Stimulated activated naive CD4-positive, alpha-beta T cell (primary cell): ENCODE measurements at regions not wholly inside any gene's neighbourhood (a gene's known extent, or its start where the extent isn't known, plus 50 kb on each side); places are given as distances from the start of the nearest gene placed in this dataset.

Experiments
- DNase-seq, 6 experiments: peaks; one replicate each; lab custom pipeline; 2025; lab: John Stamatoyannopoulos, UW

DNA sequence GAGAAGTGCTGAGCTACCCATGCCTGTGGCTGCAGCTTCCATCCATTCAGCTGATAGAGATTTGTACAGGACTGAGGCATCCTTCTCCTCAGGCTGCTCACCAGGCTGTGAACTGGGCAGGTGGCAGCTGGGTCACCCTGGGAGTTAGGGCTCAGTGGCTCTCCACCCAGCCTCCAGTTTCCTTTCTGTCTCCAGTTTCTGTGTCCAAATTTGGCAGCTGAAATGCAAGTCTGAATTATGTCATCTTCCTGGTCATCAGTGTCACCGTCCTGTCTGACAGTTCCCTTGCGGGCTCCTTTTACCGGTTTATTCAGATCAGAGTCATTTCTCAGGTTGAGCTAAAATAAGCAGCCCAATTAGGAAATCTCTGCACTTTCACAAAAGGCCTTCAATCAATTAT is 93.3 kb downstream of the EDN1 start:
- DNase-seq: no peak

DNA sequence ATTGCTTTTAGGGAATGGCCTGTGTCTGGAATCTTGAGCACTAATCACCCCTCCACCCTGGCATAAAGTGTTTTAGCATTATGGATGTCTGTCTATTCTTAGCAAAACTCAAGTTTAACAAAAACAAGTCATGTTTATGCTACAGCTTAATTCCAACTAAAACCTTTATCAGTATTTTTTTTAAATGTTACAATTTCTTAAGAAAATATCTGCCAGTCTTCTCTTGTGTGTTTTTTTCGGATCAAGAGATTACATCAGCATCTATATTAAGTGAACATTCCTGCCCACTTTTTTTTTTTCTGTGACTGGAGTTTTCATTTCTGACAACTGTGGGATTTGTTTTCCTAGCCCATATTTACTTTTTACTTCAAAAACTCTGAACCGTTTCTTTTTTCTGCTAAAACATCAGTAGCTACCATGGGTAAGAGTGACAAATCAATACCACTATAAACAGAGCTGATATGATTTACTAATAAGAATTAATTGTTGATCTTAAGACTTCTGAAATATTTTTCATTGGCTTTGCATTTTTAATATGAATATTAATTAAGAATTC is 94.3 kb downstream of the EDN1 start:
- no peak for DNase-seq

DNA sequence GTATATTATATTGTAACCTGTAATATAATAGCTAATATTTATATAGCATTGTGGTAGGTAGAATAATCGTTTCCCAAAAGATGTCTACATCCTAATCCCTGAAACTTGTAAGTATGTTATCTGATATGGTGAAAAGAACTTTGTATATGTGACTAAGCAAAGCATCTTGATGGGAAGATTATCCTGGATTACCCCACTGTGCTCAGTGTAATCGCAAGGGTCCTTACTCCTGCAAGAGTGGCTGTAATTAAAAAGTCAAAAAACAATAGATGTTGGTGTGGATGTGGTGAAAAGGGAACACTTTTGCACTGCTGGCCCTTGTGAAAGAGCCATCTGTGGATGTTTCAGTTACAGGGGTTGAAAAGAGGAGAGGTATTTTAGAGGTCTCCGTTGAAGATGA is 95.2 kb downstream of the EDN1 start:
- DNase-seq: no peak

DNA sequence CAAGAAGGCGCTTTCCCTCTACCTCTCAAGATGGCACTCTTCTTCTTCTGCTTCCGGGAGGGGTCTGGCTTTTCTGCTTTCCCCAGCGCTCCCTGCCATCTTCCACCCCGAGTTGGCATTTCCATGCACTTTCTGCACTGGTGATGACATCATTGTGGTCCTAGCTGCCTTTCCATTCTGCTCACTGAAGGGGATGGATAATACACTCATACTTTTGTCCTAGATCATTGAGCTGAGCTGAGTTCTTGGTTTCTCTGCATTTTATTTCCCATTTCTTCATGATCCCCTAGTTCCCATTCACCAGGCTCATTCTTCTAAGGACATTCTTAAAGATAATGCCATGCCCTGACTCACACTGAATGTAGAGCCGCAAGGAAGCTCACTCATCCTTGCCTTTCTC is 96.7 kb downstream of the EDN1 start:
- DNase-seq: no peak

DNA sequence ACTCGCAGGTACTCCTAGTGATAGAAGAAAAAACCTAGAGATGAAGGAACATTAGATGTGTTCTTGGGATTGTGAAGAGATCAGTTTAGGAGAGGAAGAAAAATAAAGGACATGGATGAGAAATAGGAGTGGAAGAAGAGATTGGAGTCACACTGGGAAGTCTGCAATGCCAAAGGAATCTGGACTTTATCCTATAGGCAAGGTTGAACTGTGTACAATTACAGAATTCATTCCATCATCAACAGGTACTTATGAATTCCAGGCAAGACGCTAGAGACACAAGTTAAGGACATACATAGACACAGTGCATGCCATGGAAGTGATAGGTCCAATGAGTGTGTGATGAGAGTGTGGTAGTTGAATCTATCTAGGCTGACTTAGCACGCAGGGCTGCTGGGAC is 101.3 kb downstream of the EDN1 start:
- DNase-seq: no peak

DNA sequence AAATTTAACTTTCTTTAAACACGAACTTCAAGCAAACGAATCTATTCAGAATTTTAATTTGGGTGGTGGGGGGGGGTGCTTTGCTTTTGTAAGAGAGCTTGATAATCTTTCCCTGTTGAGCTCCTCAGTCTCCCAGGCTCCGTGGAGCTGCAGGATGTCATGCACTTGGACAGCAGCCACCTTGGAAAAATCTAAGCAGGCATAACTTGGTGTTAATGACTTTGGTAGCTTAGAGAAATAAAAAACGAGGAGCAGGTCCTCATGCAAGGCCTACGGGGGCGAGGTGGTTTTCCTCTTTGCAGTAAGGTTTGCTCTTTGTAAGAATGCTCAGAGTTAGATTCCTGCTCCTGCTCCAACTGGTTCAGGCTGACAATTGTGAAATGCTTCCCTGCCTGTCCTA is 102.3 kb downstream of the EDN1 start:
- no peak for DNase-seq

DNA sequence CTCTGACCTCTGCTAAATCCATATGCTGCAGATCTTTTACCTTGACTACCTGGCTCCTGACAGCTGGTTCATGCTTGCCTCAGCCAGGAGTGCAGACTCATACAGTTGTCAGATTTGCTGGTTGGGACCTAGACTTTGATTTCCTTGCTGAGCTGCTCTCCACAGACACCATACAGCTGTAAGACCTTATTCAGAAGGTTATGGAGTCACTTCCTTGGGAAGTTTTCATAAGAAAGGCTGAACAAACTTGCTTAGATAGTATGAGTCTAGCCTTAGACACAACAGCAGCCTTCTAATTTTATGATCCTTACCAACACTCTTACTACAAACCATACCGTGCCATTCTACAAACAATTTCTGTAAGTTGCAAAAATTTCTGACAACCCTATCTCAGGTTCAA is 102.9 kb downstream of the EDN1 start:
- DNase-seq: no peak

DNA sequence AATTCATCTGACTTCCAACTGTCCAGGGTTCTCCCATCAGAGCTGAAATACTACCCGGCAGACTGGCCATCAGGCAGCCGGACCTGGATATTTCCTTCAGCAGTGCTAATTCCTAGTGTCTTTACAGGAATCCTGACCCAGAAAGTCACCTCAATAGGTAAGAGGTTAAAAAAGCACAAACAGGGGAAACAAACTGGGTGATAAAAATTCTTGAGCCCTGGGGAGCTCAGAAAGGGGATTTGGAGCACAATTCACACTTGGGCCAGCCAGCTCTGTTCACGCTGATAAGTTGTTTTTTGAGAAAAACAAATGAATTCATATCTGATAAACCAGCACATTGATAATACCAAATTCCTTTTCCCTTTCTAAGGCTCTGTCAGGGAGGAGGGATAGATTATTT is 104.0 kb downstream of the EDN1 start:
- no peak for DNase-seq

DNA sequence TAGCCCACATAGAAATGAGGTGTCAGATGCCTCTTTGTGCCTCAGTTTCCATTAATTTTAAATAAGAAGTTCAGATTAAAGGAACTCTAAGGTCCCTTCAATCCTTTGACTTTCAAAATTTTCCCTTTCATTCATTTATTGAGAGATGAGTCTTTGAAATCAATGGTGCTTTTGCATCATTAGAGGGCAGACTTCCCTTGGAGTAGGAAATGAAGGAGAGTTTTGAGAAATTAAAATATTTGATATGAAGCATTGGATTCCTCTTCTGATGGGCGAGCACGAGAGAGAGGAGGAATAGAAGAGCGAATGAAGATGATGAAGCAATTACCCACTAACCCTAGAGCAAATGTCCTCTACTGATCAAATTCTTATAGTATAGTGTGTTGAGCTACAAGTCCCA is 105.7 kb downstream of the EDN1 start:
- DNase-seq: no peak

DNA sequence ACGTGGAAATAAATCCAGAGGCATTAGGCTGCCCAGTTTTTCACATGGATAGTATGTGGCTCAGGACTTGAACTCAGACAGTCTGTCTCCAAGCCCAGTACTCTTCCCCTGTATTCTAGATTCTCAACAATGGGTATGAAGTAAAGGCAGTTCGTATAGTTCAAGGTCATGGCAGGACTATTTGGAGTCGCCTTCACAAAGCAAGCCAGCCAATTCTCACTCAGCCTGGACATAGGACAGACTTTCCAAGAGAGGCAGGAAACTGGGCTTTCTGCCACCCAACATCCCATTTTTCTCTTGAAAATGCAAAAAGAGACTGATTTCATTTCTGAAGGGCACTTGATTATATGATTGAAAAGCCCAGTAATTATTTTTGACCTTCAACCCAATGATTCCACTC is 111.0 kb downstream of the EDN1 start:
- no peak for DNase-seq

DNA sequence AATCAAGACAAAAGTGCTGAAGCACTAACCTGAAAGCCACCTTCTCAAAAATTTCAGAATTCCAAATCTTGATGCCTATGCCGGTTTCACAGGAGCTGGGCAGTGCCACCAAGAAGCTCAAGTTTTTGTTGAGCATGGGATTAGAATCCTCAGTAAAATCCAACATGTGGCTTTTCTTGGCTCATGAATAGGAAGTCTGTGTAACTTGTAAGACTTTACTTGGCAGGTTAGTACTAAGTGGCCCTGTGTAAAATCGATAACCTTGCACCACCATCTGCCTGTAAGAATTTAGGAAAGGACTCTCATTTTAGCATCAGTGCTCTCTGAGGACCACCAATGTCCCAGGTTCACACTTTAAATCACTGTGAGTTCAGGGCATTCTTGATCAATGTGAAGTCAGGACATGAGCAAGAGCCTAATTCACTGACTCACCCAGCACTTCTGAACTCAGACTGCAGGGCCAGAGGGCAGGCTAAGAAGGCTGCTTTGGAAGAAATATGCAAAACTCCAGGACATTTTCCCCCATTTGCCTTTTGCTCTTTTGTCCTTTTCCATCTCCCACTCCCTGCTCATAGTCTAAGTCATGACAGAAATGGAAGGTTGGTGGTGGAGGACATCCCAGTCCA is 113.2 kb downstream of the EDN1 start:
- no peak for DNase-seq

DNA sequence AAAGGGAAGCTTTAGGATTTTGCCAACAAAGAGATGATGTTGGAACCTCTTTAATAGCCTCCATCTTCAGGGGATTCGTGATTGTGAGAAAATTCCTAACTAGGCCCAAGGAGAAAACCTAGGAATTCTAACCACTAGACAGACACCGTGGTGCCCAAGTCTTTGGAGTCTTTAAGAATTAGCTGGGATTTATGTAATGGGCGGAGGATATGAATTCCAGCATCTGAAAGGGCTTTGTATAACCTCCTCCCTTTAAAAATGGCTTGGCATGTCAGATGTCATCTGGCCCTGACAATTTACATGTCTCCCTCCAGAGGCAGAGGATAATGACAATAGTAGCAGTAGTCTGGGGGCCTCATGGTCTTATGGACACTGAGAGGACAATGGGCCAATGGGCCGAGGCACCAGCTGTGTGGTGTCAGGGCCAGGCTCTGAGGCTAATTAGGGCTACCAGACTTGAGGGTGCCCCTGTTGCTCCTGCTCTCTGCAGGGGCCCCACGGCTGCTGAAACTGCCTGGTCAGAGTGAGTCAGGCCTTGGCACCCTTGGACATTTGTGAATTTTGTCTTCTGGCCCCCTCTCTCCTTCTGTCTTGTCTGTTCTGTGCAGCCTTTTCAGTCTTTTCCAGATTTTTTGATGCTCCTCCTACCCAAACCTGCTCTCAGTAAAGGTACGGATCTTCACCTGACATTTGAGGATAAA is 113.9 kb downstream of the EDN1 start:
- no peak for DNase-seq

DNA sequence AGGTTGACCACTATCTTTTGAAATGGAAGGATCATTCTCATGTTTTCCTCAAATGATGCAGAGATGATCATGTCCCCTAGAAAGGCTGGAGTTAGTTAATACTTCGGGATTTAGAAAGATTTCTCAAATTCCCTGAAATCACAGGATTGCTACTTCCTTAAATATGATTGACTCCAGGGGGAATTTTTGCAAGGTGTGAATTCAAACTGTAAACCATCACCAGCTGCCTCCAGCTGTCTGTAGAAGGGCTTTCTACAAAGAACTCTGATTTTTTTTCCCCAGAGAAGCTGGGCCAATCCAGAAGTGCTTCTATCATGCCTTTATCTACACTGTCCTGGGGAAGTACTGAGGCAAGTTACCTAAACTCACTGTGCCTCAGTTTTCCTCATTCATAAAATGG is 114.5 kb downstream of the EDN1 start:
- no peak for DNase-seq

DNA sequence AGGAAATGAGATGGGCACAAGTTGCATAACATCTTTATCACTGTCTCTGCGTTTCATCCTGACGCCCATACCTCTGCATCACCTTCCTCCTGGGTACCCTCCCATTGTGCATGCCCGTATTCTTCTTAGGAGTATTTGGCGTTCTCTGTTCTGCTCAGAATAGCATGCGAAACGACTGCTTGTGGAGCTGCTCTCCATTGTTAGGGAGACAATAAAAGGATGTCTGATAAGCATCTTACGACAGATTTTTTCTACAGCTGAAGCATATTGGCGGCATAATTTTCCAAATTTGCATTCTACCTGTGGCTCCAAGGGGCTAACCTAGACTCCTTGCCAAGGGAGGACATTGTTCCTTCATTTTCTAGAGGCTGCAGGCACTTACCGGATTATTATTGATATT is 118.6 kb downstream of the EDN1 start:
- DNase-seq: no peak

DNA sequence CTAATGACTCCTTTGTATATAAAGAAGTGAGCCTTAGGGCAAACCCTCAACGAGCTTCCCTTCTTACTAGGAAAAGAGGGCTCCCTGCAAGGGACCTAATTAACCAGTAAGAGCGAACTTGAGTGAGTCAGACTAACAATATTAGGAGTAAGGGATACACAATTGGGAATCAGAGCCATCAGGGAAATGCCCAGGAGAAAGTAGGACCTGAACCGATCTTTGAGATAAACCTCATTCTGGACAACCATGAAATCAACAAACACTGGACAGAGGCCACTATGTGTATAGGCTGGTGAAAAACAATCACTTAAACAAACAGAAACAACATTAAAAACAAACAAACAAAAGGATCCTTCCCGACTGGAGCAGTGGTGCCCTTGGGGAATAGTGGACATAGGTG is 120.8 kb downstream of the EDN1 start:
- no peak for DNase-seq

DNA sequence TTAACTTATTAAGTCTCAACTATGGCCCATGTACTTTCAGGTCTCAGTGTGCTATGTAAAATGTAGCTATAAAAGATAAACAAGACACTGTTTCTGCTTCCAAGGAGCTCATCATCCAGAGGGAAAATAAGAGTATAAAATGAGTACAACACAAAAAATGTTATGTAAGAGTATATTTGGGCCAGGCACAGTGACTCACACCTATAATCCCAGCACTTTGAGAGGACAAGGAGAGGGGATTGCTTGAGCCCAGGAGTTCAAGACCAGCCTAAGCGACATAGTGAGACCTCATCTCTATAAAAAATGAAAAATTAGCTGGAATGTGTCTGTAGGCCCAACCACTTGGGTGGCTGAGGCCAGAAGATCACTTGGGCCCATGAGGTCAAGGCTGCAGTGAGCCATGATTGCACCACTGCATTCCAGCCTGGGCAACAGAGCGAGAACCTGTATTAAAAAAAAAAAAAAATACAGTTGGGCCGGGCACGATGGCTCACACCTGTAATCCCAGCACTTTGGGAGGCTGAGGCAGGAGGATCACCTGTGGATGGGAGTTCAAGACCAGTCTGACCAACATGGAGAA is 124.0 kb downstream of the EDN1 start:
- DNase-seq: no peak

DNA sequence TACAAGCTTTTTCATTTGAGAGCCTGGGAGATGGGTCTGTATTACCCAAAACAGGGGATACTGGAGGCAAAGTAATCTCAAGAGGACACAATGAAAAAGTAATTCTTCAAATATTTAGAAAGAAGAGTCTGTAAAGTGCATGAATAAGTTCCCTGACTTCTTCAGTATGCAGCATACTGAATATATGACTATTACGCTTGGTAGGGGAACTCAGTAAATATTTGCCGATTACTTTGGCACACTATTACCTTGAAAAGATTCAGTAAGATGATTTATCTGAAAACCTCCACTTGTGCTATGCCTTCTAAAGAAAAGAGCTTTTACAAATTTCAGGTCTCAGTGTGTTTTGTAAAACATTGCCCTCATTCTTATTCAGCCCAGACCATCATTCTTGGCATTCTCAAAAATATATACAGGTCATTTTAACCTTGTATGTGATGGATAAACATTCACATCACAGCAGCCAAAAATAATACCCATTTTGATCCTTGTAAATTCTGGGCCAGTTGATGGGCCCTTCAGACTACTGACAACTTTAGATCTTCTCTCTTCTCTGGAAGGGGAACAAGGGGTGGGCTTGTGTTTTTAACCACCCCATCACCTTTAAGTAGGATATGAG is 125.9 kb downstream of the EDN1 start:
- DNase-seq: no peak

DNA sequence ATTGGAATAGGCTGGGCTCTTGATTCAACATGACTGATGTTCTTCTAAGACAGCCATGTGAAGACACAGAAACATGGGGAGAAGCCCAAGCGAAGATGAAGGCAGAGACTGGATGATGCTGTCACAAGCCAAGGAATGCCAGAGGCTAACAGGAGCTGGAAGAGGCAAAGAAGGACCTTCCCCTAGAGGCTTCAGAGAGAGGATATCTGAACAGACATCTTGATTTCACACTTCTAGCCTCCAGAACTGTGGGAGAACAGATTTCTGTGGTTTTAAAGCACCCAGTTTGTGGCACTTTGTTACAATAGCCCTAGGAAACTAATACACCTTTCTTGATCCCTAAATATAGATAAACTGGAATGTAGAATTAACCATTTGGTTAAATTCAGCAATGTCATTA is 127.0 kb downstream of the EDN1 start:
- no peak for DNase-seq

DNA sequence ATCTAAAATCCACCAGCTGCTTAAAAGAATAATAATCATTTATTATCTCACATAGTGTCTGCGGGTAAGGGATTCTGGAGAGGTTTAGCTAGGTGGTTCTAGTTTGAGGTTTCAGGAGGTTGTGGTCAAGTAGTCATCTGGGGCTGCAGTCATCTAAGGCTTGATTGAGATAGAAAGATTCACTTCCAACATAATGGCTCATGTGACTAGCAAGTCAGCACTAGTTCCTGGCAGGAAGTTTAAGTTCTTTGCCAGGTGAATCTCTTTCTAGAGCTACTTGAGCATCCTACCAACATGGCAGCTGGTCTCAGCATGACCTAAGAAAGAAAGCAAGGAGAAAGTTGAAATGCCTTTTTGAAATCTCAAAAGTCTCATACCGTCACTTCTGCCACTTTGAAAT is 128.8 kb downstream of the EDN1 start:
- no peak for DNase-seq

DNA sequence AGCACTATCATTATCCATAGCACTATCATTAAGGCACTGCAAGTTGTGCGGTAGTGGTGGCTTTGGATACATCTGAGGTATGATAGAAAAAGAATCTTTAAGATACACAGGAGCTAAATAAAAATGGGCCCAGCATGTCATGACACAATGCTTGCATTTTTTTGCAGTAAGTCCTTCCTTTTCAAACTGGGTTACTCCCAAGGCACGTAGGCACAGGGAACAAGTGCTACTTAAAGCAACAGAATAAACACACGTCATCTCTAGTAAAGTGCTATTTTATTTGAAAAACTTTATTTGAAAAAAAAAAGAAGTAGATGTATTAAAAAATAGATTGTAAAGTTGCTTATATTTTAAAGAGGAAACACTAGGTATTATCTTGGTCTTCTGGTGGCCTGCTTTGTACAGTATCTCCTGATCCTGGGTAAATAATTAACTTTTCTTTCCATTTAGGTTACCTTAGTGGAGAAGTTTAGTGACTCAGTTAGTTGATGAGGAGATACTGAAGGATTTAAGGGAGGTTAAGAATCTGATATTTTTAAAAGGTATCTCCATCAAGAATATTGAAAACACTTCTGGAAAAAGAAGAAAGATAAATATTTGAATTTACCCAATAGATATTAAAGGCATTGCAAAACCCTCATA is 129.6 kb downstream of the EDN1 start:
- no peak for DNase-seq

DNA sequence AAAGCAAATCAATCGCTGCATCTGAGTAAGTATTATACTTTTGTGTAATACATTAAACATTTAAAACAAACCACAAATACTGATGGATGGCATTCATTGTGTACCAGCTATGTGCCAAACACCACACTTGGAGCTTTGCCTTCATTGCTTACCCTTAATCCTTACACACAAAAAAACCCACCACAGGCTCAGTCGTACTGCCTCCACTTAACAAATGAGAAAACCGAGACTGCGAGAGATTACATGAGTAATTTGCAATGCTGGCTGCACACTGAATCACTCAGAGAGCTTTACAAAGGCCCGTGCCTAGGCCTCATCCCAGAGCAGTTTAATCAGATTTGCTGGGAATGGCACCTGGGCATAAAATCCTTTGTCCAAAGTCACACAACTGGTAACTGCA is 130.5 kb downstream of the EDN1 start:
- no peak for DNase-seq

DNA sequence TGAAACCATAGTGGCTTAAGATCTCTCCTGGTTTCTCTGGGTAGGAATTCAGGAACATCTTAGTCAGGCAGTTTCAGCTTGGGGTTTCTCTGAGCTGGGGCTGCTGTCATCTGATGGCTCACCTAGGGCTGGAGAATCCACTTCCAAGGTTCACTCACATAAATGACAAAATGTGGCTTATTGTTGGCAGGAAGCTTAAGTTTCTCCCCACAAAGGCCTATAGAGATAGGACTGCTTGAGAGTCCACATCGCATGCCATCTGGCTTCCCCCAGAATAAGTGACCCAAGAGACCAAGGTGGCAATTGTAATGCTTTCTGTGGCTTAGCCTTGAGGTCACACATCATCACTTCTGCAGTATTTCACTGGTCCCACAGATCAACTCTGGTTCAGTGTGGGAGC is 131.4 kb downstream of the EDN1 start:
- DNase-seq: no peak

DNA sequence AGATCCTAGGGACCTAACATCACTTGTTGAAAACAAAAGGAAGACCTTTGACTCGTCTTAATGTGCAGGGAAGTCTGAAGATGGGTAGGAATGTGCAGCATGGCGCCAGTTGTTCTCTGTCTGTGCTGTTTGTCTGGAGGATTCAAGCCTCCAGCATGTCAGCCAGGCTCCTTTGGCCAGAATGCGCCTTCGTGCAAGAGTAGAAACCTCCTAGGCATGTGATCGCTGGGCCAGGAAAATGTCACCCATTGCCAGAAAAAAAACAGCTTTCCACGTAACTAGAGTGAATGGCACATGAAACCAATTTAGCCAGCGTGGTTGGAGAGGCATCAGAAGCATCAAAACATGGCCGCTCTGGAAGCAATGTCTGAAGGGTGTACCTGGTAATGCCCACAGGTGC is 132.7 kb downstream of the EDN1 start:
- DNase-seq: no peak
